ENCODE measurements at regions not wholly inside any gene's neighbourhood (a gene's known extent, or its start where the extent isn't known, plus 50 kb on each side); places are given as distances from the start of the nearest gene placed in this dataset.
A peak's percentile ranks its signal among the peaks of the same experiment; 100 is the strongest.

- Histone ChIP-seq H3K27ac (no peak overlapping the region), H3K4me1 (peaks cover 0 to 16% (median under 1%) of the 10 kb centered on the region in 4 donors), H3K36me3 (no peaks in the 10 kb centered on the region), H3K4me3 (no peak overlapping the region), H3K9me3 (no peaks in the 10 kb centered on the region), H3K27me3 (no peaks in the 10 kb centered on the region)
- no peak for DNase-seq
- 91 to 92% methylated on average over 18 of the region's 18 CpGs for WGBS, 2 donors
- intact Hi-C loops (cut with DNase I) = no loop called here
- TF ChIP-seq EP300 (IDR thresholded peaks at IDR 0.05) (no peak), POLR2AphosphoS5 (IDR thresholded peaks at IDR 0.05) (no peak), CTCF (IDR thresholded peaks at IDR 0.05) (no peak), POLR2A (IDR thresholded peaks at IDR 0.05) (no peak)
Observed at GRCh38 chr2:8223695-8224346, 458.0 kb upstream of the ID2 start.

- WGBS, 2 donors = 84 to 89% methylated on average over 16 of the region's 16 CpGs
- TF ChIP-seq EP300 (IDR thresholded peaks at IDR 0.05) (no peak), CTCF (IDR thresholded peaks at IDR 0.05) (no peak), POLR2AphosphoS5 (IDR thresholded peaks at IDR 0.05) (no peak), POLR2A (IDR thresholded peaks at IDR 0.05) (no peak)
- intact Hi-C loops (cut with DNase I) = loop anchor here (5.0 kb wide), 1 partner anchor 453 kb away; no protein-coding TSS in a partner anchor
- no peak overlapping the region for H3K27ac ChIP-seq
- H3K36me3 ChIP-seq = no peaks in the 10 kb centered on the region
- H3K9me3 ChIP-seq = no peaks in the 10 kb centered on the region
- no peak for DNase-seq
- no peaks in the 10 kb centered on the region for H3K27me3 ChIP-seq
- no peak overlapping the region for H3K4me3 ChIP-seq
- H3K4me1 ChIP-seq = peaks cover 0 to 17% (median 6%) of the 10 kb centered on the region in 4 donors
Observed at GRCh38 chr2:8224347-8225190, 457.3 kb upstream of the ID2 start.

DNA sequence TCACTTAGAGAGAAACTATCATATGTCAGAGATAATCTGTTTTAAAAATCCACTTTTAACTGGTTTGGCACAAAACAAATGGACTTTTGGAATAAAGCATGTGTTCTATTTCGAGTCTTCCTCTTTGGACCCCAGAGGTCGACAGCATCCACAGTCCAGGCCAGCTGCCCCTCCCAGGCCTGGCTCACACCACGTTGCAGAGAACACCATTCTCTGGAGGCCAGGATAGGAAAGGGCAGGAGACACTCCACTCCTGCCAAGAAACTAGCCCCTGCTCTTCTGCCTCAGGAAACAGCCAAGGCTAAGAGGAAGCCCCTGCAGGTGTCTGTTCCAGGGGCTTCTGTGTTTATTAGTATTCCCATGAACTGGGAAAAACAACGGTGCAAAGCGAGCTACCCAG, 456.6 kb upstream of the ID2 start:
- no peak overlapping the region for H3K27ac ChIP-seq
- TF ChIP-seq EP300 (IDR thresholded peaks at IDR 0.05) (no peak), POLR2A (IDR thresholded peaks at IDR 0.05) (no peak), POLR2AphosphoS5 (IDR thresholded peaks at IDR 0.05) (no peak), CTCF (IDR thresholded peaks at IDR 0.05) (no peak)
- no peak overlapping the region for H3K4me3 ChIP-seq
- 57% methylated on average over 5 of the region's 5 CpGs for whole genome bisulfite sequencing, 2 donors
- no peaks in the 10 kb centered on the region for H3K36me3 ChIP-seq
- intact Hi-C loops (cut with DNase I) = loop anchor here (5.0 kb wide), 1 partner anchor 452 kb away; no protein-coding TSS in a partner anchor
- peaks cover 0 to 17% (median 12%) of the 10 kb centered on the region in 4 donors for H3K4me1 ChIP-seq
- no peaks in the 10 kb centered on the region for H3K9me3 ChIP-seq
- no peaks in the 10 kb centered on the region for H3K27me3 ChIP-seq
- no peak for DNase-seq

DNA sequence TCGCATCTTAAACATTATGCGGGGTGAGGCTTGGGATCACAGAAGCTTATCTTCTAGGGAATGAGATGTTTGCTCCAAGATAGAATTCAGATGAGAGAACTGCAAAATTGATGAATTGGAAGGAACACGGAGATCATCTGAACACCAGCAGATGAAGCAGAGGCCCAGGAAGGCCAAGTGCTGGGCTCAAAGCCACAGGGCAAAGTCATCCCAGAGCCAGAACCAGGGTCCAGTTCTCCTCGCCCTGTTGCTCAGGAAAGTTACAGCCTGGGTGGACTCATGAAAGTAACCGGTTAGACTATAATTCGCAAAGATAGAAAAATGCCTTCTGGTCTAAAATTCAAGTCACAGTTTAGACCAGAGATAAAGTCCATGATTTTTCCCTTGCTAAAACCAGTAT, 456.1 kb upstream of the ID2 start:
- no peaks in the 10 kb centered on the region for H3K27me3 ChIP-seq
- no peaks in the 10 kb centered on the region for H3K36me3 ChIP-seq
- H3K9me3 ChIP-seq = no peaks in the 10 kb centered on the region
- H3K4me1 ChIP-seq = peaks cover 0 to 15% (median 11%) of the 10 kb centered on the region in 4 donors
- TF ChIP-seq EP300 (IDR thresholded peaks at IDR 0.05) (no peak), POLR2A (IDR thresholded peaks at IDR 0.05) (no peak)
- WGBS, 2 donors = 87 to 95% methylated on average over 6 of the region's 6 CpGs
- intact Hi-C loops (cut with DNase I) = loop anchor here (5.0 kb wide), 1 partner anchor 452 kb away; no protein-coding TSS in a partner anchor
- DNase-seq = no peak
- no peak overlapping the region for H3K4me3 ChIP-seq
- no peak overlapping the region for H3K27ac ChIP-seq

- Histone ChIP-seq H3K4me1 (peaks cover 0 to 15% (median 11%) of the 10 kb centered on the region in 4 donors), H3K9me3 (no peaks in the 10 kb centered on the region), H3K4me3 (no peak overlapping the region), H3K36me3 (no peaks in the 10 kb centered on the region), H3K27ac (peak overlapping the region; percentile 23 to 51 (median 34)), H3K27me3 (no peaks in the 10 kb centered on the region)
- DNase-seq = peak; percentile 88
- TF ChIP-seq EP300 (IDR thresholded peaks at IDR 0.05) = no peak
- peak in 2 of 4 donors; percentile 22 to 32 for TF ChIP-seq POLR2AphosphoS5 (IDR thresholded peaks at IDR 0.05)
- TF ChIP-seq POLR2A (IDR thresholded peaks at IDR 0.05) = no peak
- peak in 2 of 4 experiments; percentile 10 to 19 for TF ChIP-seq CTCF (IDR thresholded peaks at IDR 0.05)
- WGBS, 2 donors = 41 to 79% methylated on average over 10 of the region's 10 CpGs
- intact Hi-C loops (cut with DNase I) = loop anchor here (5.0 kb wide), 1 partner anchor 448 kb away; no protein-coding TSS in a partner anchor
Observed at GRCh38 chr2:8229546-8229986, 452.3 kb upstream of the ID2 start.
